H1 (cell line): ENCODE measurements at regions not wholly inside any gene's neighbourhood (a gene's known extent, or its start where the extent isn't known, plus 50 kb on each side); places are given as distances from the start of the nearest gene placed in this dataset.

ENCODE experiments used
- CTCF ChIA-PET: fragments of 300-600 bp; sonication (Branson Sonifier 250); formaldehyde crosslinking; loops from one replicate; lab custom pipeline; 2021; ENCODE audit not compliant: partially characterized antibody; lab: Charles Lee
- POLR2A ChIA-PET: fragments of 300-600 bp; sonication (Branson Sonifier 250); formaldehyde crosslinking; loops from one replicate; lab custom pipeline; 2021; ENCODE audit warnings: inconsistent platforms; ENCODE audit not compliant: partially characterized antibody; lab: Charles Lee
- DNase-seq, 2 experiments: peaks; one replicate each; pipeline versions ENCODE4 v3.0.0 to v3.0.0-alpha.2; 2010 to 2022; ENCODE audit warnings: low spot score in 2 of 2, low read depth in 1 of 2, mixed read lengths in 1 of 2
- FAIRE-seq: peaks from 2 replicates; lab custom pipeline; 2011; peaks lifted over from hg19 to GRCh38; lab: Jason Lieb, UNC
- H2AFZ ChIP-seq: 2 replicates; pipeline ENCODE4 v1.8.1; 2012; ENCODE audit warnings: low read length, inconsistent platforms
- H2AK5ac ChIP-seq: 2 replicates; pipeline ENCODE4 v1.6.1; 2013; ENCODE audit warnings: low read depth, low read length
- H2BK120ac ChIP-seq: replicated peaks from 2 replicates; pipeline ENCODE3; 2013; ENCODE audit warnings: low read depth, low read length, inconsistent platforms
- H2BK12ac ChIP-seq: 2 replicates; pipeline ENCODE4 v1.6.1; 2013; ENCODE audit warnings: low read depth, low read length
- H2BK15ac ChIP-seq: 2 replicates; pipeline ENCODE4 v1.6.1; 2013; ENCODE audit warnings: low read length
- H2BK20ac ChIP-seq: 2 replicates; pipeline ENCODE4 v1.6.1; 2013; ENCODE audit warnings: low read length
- H2BK5ac ChIP-seq: 2 replicates; pipeline ENCODE4 v1.6.1; 2013; ENCODE audit warnings: low read depth, low read length
- H3K14ac ChIP-seq: 2 replicates; pipeline ENCODE4 v1.6.1; 2013; ENCODE audit warnings: inconsistent platforms; ENCODE audit not compliant: insufficient read length
- H3K18ac ChIP-seq: 2 replicates; pipeline ENCODE4 v1.6.1; 2013; ENCODE audit warnings: low read length; ENCODE audit errors: extremely low read depth
- H3K23ac ChIP-seq: 2 replicates; pipeline ENCODE4 v1.6.1; 2013; ENCODE audit warnings: inconsistent platforms; ENCODE audit not compliant: insufficient read length
- H3K23me2 ChIP-seq: 2 replicates; pipeline ENCODE4 v1.6.1; 2013; ENCODE audit warnings: low read depth, low read length
- H3K27ac ChIP-seq: 2 replicates; pipeline ENCODE4 v1.6.1; 2011; ENCODE audit warnings: low read depth, low read length, inconsistent platforms
- H3K27me3 ChIP-seq, 4 experiments: replicated peaks in 1 of 4; 1 replicate in 1 of 4; 2 replicates in 3 of 4; pipeline versions ENCODE4 v1.6.1 to v1.8.1; 2011 to 2013; ENCODE audit warnings: low read length in 3 of 4, mild to moderate bottlenecking in 3 of 4, inconsistent platforms in 2 of 4, mixed read lengths in 2 of 4, moderate library complexity in 1 of 4; ENCODE audit not compliant: control insufficient read depth in 3 of 4, insufficient read depth in 3 of 4; ENCODE audit errors: extremely low read depth in 1 of 4
- H3K36me3 ChIP-seq, 4 experiments: 2 replicates each; pipeline versions ENCODE4 v1.6.1 to v1.8.1; 2011 to 2013; ENCODE audit warnings: mild to moderate bottlenecking in 4 of 4, low read length in 3 of 4, moderate library complexity in 2 of 4, control low read depth in 1 of 4, inconsistent platforms in 1 of 4; ENCODE audit not compliant: insufficient read depth in 4 of 4, control insufficient read depth in 2 of 4
- H3K4ac ChIP-seq: replicated peaks from 2 replicates; pipeline ENCODE3; 2013; ENCODE audit warnings: low read length, low read depth, mixed read lengths, inconsistent platforms; ENCODE audit not compliant: insufficient read length
- H3K4me1 ChIP-seq, 4 experiments: replicated peaks in 1 of 4; 1 replicate in 1 of 4; 2 replicates in 3 of 4; pipeline versions ENCODE4 v1.6.1 to v1.8.1; 2011 to 2013; ENCODE audit warnings: low read length in 3 of 4, inconsistent platforms in 2 of 4, mixed read lengths in 1 of 4; ENCODE audit not compliant: insufficient read depth in 4 of 4, control insufficient read depth in 3 of 4
- H3K4me2 ChIP-seq, 2 experiments: 2 replicates each; pipeline versions ENCODE4 v1.6.1 to v1.8.1; 2011 to 2013; ENCODE audit warnings: low read depth in 2 of 2, low read length in 2 of 2, control low read depth in 1 of 2, inconsistent platforms in 1 of 2, mild to moderate bottlenecking in 1 of 2; ENCODE audit not compliant: insufficient read depth in 1 of 2
- H3K4me3 ChIP-seq, 4 experiments: fragments of 200-600, 300-600 bp in 1 of 4; sonication (generic), shearing (Covaris generic), sonication (Bioruptor Twin) in 1 of 4; 2 replicates each; pipeline versions ENCODE4 v1.5.1 to v1.8.1; 2011 to 2016; ENCODE audit warnings: low read length in 4 of 4, low read depth in 3 of 4, control low read depth in 2 of 4, inconsistent platforms in 2 of 4, mild to moderate bottlenecking in 2 of 4, mixed read lengths in 1 of 4, moderate library complexity in 1 of 4; ENCODE audit not compliant: insufficient read depth in 2 of 4; ENCODE audit errors: extremely low read depth in 1 of 4
- H3K56ac ChIP-seq: replicated peaks from 2 replicates; pipeline ENCODE3; 2013; ENCODE audit warnings: low read depth, mild to moderate bottlenecking, mixed read lengths, low read length, inconsistent platforms; ENCODE audit not compliant: insufficient read length
- H3K79me1 ChIP-seq: 2 replicates; pipeline ENCODE4 v1.6.1; 2013; ENCODE audit warnings: low read depth, low read length, control low read depth
- H3K79me2 ChIP-seq, 2 experiments: 2 replicates each; pipeline versions ENCODE4 v1.6.1 to v1.8.1; 2012 to 2013; ENCODE audit warnings: low read length in 2 of 2, mild to moderate bottlenecking in 2 of 2, inconsistent platforms in 1 of 2; ENCODE audit not compliant: insufficient read depth in 2 of 2, control insufficient read depth in 1 of 2
- H3K9ac ChIP-seq, 4 experiments: replicated peaks in 1 of 4; 1 replicate in 1 of 4; 2 replicates in 3 of 4; pipeline versions ENCODE4 v1.6.1 to v1.8.1; 2011 to 2013; ENCODE audit warnings: low read depth in 3 of 4, low read length in 3 of 4, control low read depth in 2 of 4, mild to moderate bottlenecking in 2 of 4, moderate library complexity in 2 of 4, inconsistent platforms in 1 of 4; ENCODE audit errors: extremely low read depth in 1 of 4
- H3K9me3 ChIP-seq, 2 experiments: 2 replicates each; pipeline versions ENCODE4 v1.6.1 to v1.8.1; 2012 to 2013; ENCODE audit warnings: mild to moderate bottlenecking in 2 of 2, moderate library complexity in 2 of 2, control low read depth in 1 of 2, inconsistent platforms in 1 of 2, low read depth in 1 of 2, low read length in 1 of 2, mixed read lengths in 1 of 2; ENCODE audit not compliant: insufficient read depth in 2 of 2
- H4K20me1 ChIP-seq, 2 experiments: replicated peaks in 1 of 2; 2 replicates each; pipeline versions ENCODE3 to v1.8.1; 2011 to 2013; ENCODE audit warnings: inconsistent platforms in 2 of 2, low read length in 2 of 2, mild to moderate bottlenecking in 1 of 2; ENCODE audit not compliant: insufficient read depth in 2 of 2, control insufficient read depth in 1 of 2
- H4K5ac ChIP-seq: 2 replicates; pipeline ENCODE4 v1.6.1; 2013; ENCODE audit warnings: low read length, low read depth, mixed read lengths, inconsistent platforms; ENCODE audit not compliant: insufficient read length
- H4K8ac ChIP-seq: 2 replicates; pipeline ENCODE4 v1.8.0; 2013; ENCODE audit warnings: mild to moderate bottlenecking, moderate library complexity, low read length, inconsistent platforms; ENCODE audit not compliant: insufficient read depth; ENCODE audit errors: extremely low read depth
- H4K91ac ChIP-seq: replicated peaks from 2 replicates; pipeline ENCODE3; 2013; ENCODE audit warnings: low read length, mixed read lengths, inconsistent platforms; ENCODE audit not compliant: insufficient read length
- CTCF ChIP-seq, 3 experiments: IDR thresholded peaks; 1 replicate in 2 of 3; 2 replicates in 1 of 3; pipeline versions ENCODE4 v1.5.1 to v1.6.1; 2011; ENCODE audit warnings: low read length in 3 of 3, mild to moderate bottlenecking in 3 of 3, inconsistent platforms in 2 of 3, low read depth in 1 of 3, moderate library complexity in 1 of 3; ENCODE audit not compliant: insufficient read depth in 1 of 3; ENCODE audit errors: control extremely low read depth in 1 of 3
- EP300 ChIP-seq, 2 experiments: IDR thresholded peaks; 1 replicate in 1 of 2; 2 replicates in 1 of 2; pipeline ENCODE4 v1.6.1; 2011 to 2012; ENCODE audit warnings: low read depth in 2 of 2, low read length in 2 of 2, mild to moderate bottlenecking in 2 of 2, borderline replicate concordance in 1 of 2, inconsistent platforms in 1 of 2, moderate library complexity in 1 of 2
- EZH2 ChIP-seq: fragments of 200-600 bp; sonication (generic); IDR thresholded peaks from 2 replicates; pipeline ENCODE4 v1.7.1; 2012; ENCODE audit warnings: low read depth, mild to moderate bottlenecking, moderate library complexity, low read length, inconsistent platforms; ENCODE audit not compliant: severe bottlenecking
- GTF2F1 ChIP-seq: IDR thresholded peaks from 2 replicates; pipeline ENCODE4 v1.6.1; 2012; ENCODE audit warnings: low read depth, low read length, improper control_type of control experiment, borderline replicate concordance
- KDM4A ChIP-seq: IDR thresholded peaks from one replicate; pipeline ENCODE4 v1.7.1; 2012; ENCODE audit warnings: low read depth, mild to moderate bottlenecking, moderate library complexity, low read length, inconsistent platforms; ENCODE audit not compliant: severe bottlenecking
- POLR2A ChIP-seq, 2 experiments: IDR thresholded peaks; 1 replicate in 1 of 2; 2 replicates in 1 of 2; pipeline ENCODE4 v1.6.1; 2011; ENCODE audit warnings: low read depth in 2 of 2, low read length in 2 of 2, mild to moderate bottlenecking in 2 of 2; ENCODE audit errors: control extremely low read depth in 1 of 2
- RAD21 ChIP-seq, 2 experiments: IDR thresholded peaks in 1 of 2; conservative IDR thresholded peaks in 1 of 2; 2 replicates each; pipeline ENCODE4 v1.6.1; 2011; ENCODE audit warnings: low read depth in 2 of 2, low read length in 2 of 2, improper control_type of control experiment in 1 of 2, inconsistent platforms in 1 of 2, mild to moderate bottlenecking in 1 of 2, moderate library complexity in 1 of 2
- RFX5 ChIP-seq: IDR thresholded peaks from 2 replicates; pipeline ENCODE4 v1.6.1; 2011; ENCODE audit warnings: low read depth, low read length, improper control_type of control experiment, borderline replicate concordance
- SAP30 ChIP-seq: fragments of 300-600 bp; sonication (generic); IDR thresholded peaks from 2 replicates; pipeline ENCODE4 v1.7.1; 2012; ENCODE audit warnings: low read length, moderate library complexity, mild to moderate bottlenecking, inconsistent platforms; ENCODE audit not compliant: insufficient read depth, insufficient replicate concordance
- SIN3A ChIP-seq, 2 experiments: IDR thresholded peaks in 1 of 2; conservative IDR thresholded peaks in 1 of 2; 2 replicates each; pipeline ENCODE4 v1.6.1; 2011 to 2012; ENCODE audit warnings: low read length in 2 of 2, improper control_type of control experiment in 1 of 2, low read depth in 1 of 2, mild to moderate bottlenecking in 1 of 2
- SP1 ChIP-seq: IDR thresholded peaks from 2 replicates; pipeline ENCODE4 v1.6.1; 2011; ENCODE audit warnings: low read depth, low read length
- whole genome bisulfite sequencing, 2 experiments: shearing (Covaris generic) in 1 of 2; methylation state at CpG; one replicate each; pipeline versions ENCODE4 v1.1.6 to v1.1.7; 2013 to 2015; ENCODE audit warnings: low lambda C conversion rate in 2 of 2, mixed read lengths in 2 of 2, inconsistent platforms in 1 of 2, low coverage in 1 of 2, missing lambda C conversion rate in 1 of 2; ENCODE audit not compliant: insufficient replicate concordance in 2 of 2, insufficient coverage in 1 of 2, insufficient read length in 1 of 2; ENCODE audit errors: extremely low coverage in 1 of 2, missing lambda C conversion rate in 1 of 2; 5-methylcytosine and 5-hydroxymethylcytosine counted together

- no peaks in the 10 kb centered on the region for H3K23me2 ChIP-seq
- H3K4ac ChIP-seq = no peak overlapping the region
- no peak overlapping the region for H2BK12ac ChIP-seq
- H2BK120ac ChIP-seq = no peak overlapping the region
- no peak overlapping the region for H2BK15ac ChIP-seq
- no peak overlapping the region for H3K9ac ChIP-seq
- no peak overlapping the region for H3K23ac ChIP-seq
- no peak overlapping the region for H2BK5ac ChIP-seq
- no peaks in the 10 kb centered on the region for H3K27me3 ChIP-seq
- H3K56ac ChIP-seq = no peak overlapping the region
- no peaks in the 10 kb centered on the region for H3K79me2 ChIP-seq
- no peak overlapping the region for H3K4me3 ChIP-seq
- no peaks in the 10 kb centered on the region for H4K20me1 ChIP-seq
- H2AK5ac ChIP-seq = no peak overlapping the region
- ChIA-PET CTCF (no interaction called here), POLR2A (no interaction called here)
- H3K27ac ChIP-seq = no peak overlapping the region
- no peak overlapping the region for H3K18ac ChIP-seq
- H3K4me1 ChIP-seq = no peaks in the 10 kb centered on the region
- no peak overlapping the region for H3K4me2 ChIP-seq
- H4K91ac ChIP-seq = no peak overlapping the region
- DNase-seq = no peak
- no peak overlapping the region for H3K14ac ChIP-seq
- no peak overlapping the region for H2BK20ac ChIP-seq
- H3K79me1 ChIP-seq = no peaks in the 10 kb centered on the region
- 93% methylated on average over 3 of the region's 3 CpGs; no CpG with 5 or more reads in 1 of the 2 experiments for WGBS, 2 experiments
- no peak overlapping the region for H2AFZ ChIP-seq
- no peak overlapping the region for H4K5ac ChIP-seq
- H3K36me3 ChIP-seq = no peaks in the 10 kb centered on the region
- FAIRE-seq = no peak
- H3K9me3 ChIP-seq = no peaks in the 10 kb centered on the region
- H4K8ac ChIP-seq = no peak overlapping the region
- no peak for TF ChIP-seq KDM4A
- TF ChIP-seq SIN3A (conservative IDR thresholded peaks at IDR 0.05 in 1 of 2, IDR thresholded peaks at IDR 0.05 in 1 of 2; ENCODE audit: low read depth in 1 of 2, low read length in 2 of 2) = no peak
- no peak for TF ChIP-seq SAP30
- TF ChIP-seq GTF2F1 = no peak
- no peak for TF ChIP-seq EZH2
- no peak for TF ChIP-seq CTCF (IDR thresholded peaks at IDR 0.05; ENCODE audit: control extremely low read depth in 1 of 3, insufficient read depth in 1 of 3, low read depth in 1 of 3, low read length in 3 of 3)
- TF ChIP-seq POLR2A (IDR thresholded peaks at IDR 0.05; ENCODE audit: control extremely low read depth in 1 of 2, low read depth in 2 of 2, low read length in 2 of 2) = no peak
- TF ChIP-seq SP1 = no peak
- no peak for TF ChIP-seq RAD21 (IDR thresholded peaks at IDR 0.05 in 1 of 2, conservative IDR thresholded peaks at IDR 0.05 in 1 of 2; ENCODE audit: low read depth in 2 of 2, low read length in 2 of 2)
- TF ChIP-seq RFX5 = no peak
- TF ChIP-seq EP300 (IDR thresholded peaks at IDR 0.05; ENCODE audit: borderline replicate concordance in 1 of 2, low read depth in 2 of 2, low read length in 2 of 2) = no peak
These were observed 65.2 kb upstream of the CTAGE1 start for GRCh38 chr18:22482948-22483347.
